ENCODE measurements at regions not wholly inside any gene's neighbourhood (a gene's known extent, or its start where the extent isn't known, plus 50 kb on each side); places are given as distances from the start of the nearest gene placed in this dataset.
"Not testable (repeated sequence)": the region's sequence is repeated elsewhere in the genome, so short reads cannot be mapped to it uniquely, and the experiment has no call there.

- intact Hi-C loops (cut with micrococcal nuclease; ENCODE audit: unreplicated experiment): no loop called here
- TF ChIP-seq EZH2phosphoT487 (IDR thresholded peaks at IDR 0.05; ENCODE audit: borderline replicate concordance, low read depth, low read length) (no peak), CTCF (conservative IDR thresholded peaks at IDR 0.05; ENCODE audit: low read length) (no peak)
- ChIA-PET POLR2A (no interaction called here), CTCF (ENCODE audit: unreplicated experiment) (no interaction called here)
- no peak overlapping the region for H3K4me3 ChIP-seq (ENCODE audit: low read depth, low read length, poor library complexity, severe bottlenecking)
- DNase-seq (ENCODE audit: low spot score): no peak
- H3K79me2 ChIP-seq (ENCODE audit: insufficient read depth, low read depth, low read length): no peaks in the 10 kb centered on the region
- no peak overlapping the region for H3K4me2 ChIP-seq (ENCODE audit: low read length)
- H2AFZ ChIP-seq (ENCODE audit: low read length): no peak overlapping the region
- H3K9me3 ChIP-seq (ENCODE audit: low read length): no peaks in the 10 kb centered on the region
- H3K9me2 ChIP-seq (ENCODE audit: insufficient read depth, low read length): no peaks in the 10 kb centered on the region
- H4K20me1 ChIP-seq (ENCODE audit: insufficient read depth, low read length): no peaks in the 10 kb centered on the region
- no TSS peak for BruUV-seq (replicated peaks)
- no peaks in the 10 kb centered on the region for H3K4me1 ChIP-seq (ENCODE audit: insufficient read depth, low read length, poor library complexity, severe bottlenecking)
- no peak overlapping the region for H3K27ac ChIP-seq (ENCODE audit: low read depth, low read length, poor library complexity, severe bottlenecking)
- no peaks in the 10 kb centered on the region for H3K36me3 ChIP-seq (ENCODE audit: insufficient read depth, low read length)
Measured at GRCh38 chr13:83761631-83762030, 120.6 kb downstream of the SLITRK1 start.

GRCh38 chr13:83755210-83755609 is 127.1 kb downstream of the SLITRK1 start:
- H3K4me1 ChIP-seq (ENCODE audit: insufficient read depth, low read length, poor library complexity, severe bottlenecking); H3K4me3 ChIP-seq (ENCODE audit: low read depth, low read length, poor library complexity, severe bottlenecking); intact Hi-C loops (cut with micrococcal nuclease; ENCODE audit: unreplicated experiment); CTCF ChIA-PET (ENCODE audit: unreplicated experiment); DNase-seq (ENCODE audit: low spot score); H3K27ac ChIP-seq (ENCODE audit: low read depth, low read length, poor library complexity, severe bottlenecking); BruUV-seq (replicated peaks); H2AFZ ChIP-seq (ENCODE audit: low read length); H3K4me2 ChIP-seq (ENCODE audit: low read length); H4K20me1 ChIP-seq (ENCODE audit: insufficient read depth, low read length); H3K79me2 ChIP-seq (ENCODE audit: insufficient read depth, low read depth, low read length); H3K9me3 ChIP-seq (ENCODE audit: low read length); H3K36me3 ChIP-seq (ENCODE audit: insufficient read depth, low read length); H3K9me2 ChIP-seq (ENCODE audit: insufficient read depth, low read length): not testable (repeated sequence)
- POLR2A ChIA-PET: interaction anchor here (0.5 kb wide), 1 partner anchor 13 kb away, joined by 3 read pairs; no protein-coding TSS in a partner anchor

- ChIA-PET CTCF (ENCODE audit: unreplicated experiment) (no interaction called here), POLR2A (interaction anchor here (0.7 kb wide), 1 partner anchor 63 kb away, joined by 3 read pairs; no protein-coding TSS in a partner anchor)
- Histone ChIP-seq H3K9me3 (ENCODE audit: low read length) (no peaks in the 10 kb centered on the region), H4K20me1 (ENCODE audit: insufficient read depth, low read length) (no peaks in the 10 kb centered on the region), H3K9me2 (ENCODE audit: insufficient read depth, low read length) (no peaks in the 10 kb centered on the region), H3K4me2 (ENCODE audit: low read length) (no peak overlapping the region), H3K79me2 (ENCODE audit: insufficient read depth, low read depth, low read length) (no peaks in the 10 kb centered on the region), H3K4me1 (ENCODE audit: insufficient read depth, low read length, poor library complexity, severe bottlenecking) (no peaks in the 10 kb centered on the region), H3K36me3 (ENCODE audit: insufficient read depth, low read length) (no peaks in the 10 kb centered on the region), H2AFZ (ENCODE audit: low read length) (no peak overlapping the region), H3K4me3 (ENCODE audit: low read depth, low read length, poor library complexity, severe bottlenecking) (no peak overlapping the region), H3K27ac (ENCODE audit: low read depth, low read length, poor library complexity, severe bottlenecking) (no peak overlapping the region)
- no peak for TF ChIP-seq EZH2phosphoT487 (IDR thresholded peaks at IDR 0.05; ENCODE audit: borderline replicate concordance, low read depth, low read length)
- intact Hi-C loops (cut with micrococcal nuclease; ENCODE audit: unreplicated experiment): no loop called here
- no peak for DNase-seq (ENCODE audit: low spot score)
- no TSS peak for BruUV-seq (replicated peaks)
Measured at GRCh38 chr13:83753912-83754624, 128.2 kb downstream of the SLITRK1 start.
